HG03039 (cell line): ENCODE measurements at regions not wholly inside any gene's neighbourhood (a gene's known extent, or its start where the extent isn't known, plus 50 kb on each side); places are given as distances from the start of the nearest gene placed in this dataset.

Experiments used
- ATAC-seq: cut with Tn5 transposase; IDR thresholded peaks from one replicate; pipeline ENCODE4 v1.9.1; 2021; ENCODE audit warnings: mild to moderate bottlenecking, moderate library complexity; ENCODE audit not compliant: unreplicated experiment

- ATAC-seq: no peak
These were observed 179.0 kb downstream of the ADGRA3 start for GRCh38 chr4:22336822-22337221.

DNA sequence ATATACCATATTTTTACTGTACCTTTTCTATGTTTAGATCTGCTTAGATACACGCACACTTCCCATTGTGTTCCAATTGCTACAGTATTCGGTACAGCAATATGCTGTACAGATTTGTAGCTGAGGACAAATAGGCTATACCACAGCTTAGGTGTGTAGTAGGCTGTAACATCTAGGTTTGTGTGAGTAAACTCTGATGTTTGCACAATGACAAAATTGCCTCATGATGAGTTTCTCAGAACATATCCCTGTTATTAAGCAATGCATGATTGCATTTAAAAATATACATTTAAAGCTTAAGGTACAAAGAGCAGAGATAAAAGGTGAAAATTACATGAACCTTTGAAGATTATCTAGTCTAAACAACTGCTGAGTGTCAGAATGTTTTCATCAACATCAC lies 181.7 kb downstream of the ADGRA3 start:
- no peak for ATAC-seq

GRCh38 chr4:22324422-22324821 lies 191.4 kb downstream of the ADGRA3 start:
- no peak for ATAC-seq

DNA sequence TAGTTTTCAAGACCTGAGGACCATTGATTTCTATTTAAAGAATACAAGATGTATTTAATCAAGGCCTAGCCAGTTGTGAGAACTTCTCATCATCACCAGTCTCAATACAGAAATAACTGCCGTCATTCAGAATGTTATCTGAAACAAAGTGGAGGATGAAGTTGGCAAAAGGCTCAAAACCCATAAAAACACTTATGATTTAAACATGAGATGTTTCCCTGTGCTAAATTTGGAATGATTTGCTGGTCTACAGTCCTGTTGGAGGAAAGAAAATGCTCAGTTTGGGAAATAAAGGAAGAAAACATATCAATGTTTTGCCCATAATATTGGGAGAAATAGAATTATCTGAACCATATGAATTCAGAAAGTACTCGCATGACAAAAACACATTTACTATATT lies 192.2 kb downstream of the ADGRA3 start:
- no peak for ATAC-seq

DNA sequence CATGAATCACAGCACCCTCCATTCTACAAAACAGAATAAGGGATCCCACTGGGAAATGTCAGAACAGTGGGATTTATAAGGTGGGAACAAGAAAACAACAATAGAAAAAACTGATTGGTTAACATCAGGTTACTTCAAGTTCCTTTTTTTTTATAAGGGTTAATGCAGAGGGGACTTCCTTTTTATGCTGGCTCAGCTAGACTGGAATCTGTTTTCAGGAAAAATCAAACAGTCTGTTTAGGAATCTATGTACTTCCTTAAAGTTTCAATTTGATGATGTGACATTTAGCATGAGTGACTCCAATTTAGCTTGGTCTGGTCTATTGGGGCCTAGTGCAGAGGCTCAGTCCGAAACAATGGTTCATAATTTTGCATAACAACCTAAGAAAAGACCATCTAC lies 192.9 kb downstream of the ADGRA3 start:
- no peak for ATAC-seq

DNA sequence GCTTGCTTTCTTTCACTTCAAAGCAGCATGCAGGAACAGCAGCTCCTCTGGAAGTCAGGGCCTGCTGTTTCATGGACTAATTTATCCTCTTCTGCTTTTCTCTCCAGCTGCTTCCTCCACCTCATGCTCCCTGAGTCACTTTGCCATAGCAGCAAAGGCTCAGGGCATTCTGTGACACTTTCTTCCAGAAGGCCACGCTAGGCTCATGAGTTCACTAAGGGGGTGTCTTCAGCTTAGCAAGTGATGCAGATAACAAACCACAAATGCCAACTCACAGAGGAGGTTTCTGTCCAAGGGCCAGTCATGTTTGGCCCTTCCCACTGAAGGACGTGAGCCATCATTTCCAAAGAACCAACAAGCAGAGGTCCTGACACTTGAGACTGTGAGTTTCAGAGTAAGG lies 200.2 kb downstream of the ADGRA3 start:
- ATAC-seq: no peak

DNA sequence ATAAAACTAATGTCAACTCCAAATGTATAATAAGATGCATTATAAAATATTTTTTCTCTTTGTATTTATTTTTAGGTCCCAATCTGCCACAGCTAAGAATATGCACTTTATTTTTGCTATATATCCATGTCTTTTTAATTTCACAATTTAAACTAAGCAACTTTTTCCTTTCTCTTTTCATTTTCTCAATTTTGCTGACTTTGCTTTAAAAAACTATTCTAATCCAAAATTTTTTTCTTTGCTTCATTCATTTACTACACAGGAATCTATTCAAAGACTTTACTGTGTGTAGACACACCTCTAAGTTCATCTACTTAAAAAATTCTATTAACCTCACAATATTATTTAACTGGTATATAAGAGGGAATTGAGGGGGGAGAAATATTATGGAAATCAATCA lies 201.9 kb downstream of the ADGRA3 start:
- ATAC-seq: no peak

DNA sequence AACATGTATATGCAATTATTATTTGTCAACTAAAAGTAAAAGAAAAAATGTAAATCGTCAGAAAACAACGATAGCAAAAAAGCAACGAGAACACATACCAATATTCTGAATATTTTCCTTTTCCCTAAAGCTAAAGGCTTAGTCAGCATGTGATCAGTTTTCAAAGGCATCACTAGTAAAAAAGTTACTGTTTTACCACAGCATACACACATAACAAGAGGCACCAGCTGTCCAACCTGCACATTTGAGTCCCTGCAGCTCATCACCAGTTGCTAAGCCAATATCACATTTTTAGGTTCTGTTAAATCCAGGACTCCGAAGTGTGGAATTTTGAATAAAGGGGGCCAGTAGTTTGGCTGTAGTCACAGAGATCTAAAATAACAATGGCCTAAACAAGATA lies 203.8 kb downstream of the ADGRA3 start:
- no peak for ATAC-seq

DNA sequence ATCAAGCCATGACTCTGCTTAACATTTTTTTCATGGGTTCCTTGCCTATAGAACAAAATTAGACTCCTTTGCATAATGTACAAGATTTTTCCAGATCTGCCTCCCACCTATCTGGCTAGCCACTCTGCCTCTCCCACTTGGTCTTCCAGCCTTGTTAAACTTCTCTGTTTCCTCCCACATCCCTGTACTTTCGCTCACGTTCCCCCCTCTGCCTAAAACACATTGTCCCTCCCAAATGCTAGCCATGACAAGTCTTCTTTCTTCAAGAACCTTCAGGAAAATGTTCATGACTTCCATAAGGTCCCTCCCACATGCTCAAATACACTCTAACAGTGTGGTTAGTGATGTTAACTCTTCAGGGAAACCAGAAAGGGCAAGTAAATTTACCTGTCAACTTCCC lies 214.6 kb downstream of the ADGRA3 start:
- ATAC-seq: no peak

DNA sequence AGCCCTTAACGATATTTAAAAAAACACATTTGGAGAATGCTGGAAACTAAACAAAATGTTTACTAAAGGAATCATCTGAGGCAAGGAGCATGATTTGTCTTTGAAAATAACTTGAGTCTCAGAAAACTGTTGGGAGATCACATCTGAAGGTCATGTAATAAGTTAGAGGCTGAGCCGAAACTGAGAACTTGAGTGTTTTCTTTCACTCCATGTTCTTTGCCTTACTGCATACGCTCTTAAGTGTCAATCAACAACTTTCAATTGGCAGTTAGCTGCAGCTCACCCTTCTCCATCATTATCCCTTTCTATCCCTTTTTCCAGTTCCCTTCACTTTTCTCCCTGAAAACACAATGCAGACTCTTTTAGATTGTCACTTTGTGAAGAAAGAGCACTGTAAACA lies 216.2 kb downstream of the ADGRA3 start:
- no peak for ATAC-seq

- ATAC-seq: no peak
These were observed 228.2 kb downstream of the ADGRA3 start for GRCh38 chr4:22287631-22288030.

DNA sequence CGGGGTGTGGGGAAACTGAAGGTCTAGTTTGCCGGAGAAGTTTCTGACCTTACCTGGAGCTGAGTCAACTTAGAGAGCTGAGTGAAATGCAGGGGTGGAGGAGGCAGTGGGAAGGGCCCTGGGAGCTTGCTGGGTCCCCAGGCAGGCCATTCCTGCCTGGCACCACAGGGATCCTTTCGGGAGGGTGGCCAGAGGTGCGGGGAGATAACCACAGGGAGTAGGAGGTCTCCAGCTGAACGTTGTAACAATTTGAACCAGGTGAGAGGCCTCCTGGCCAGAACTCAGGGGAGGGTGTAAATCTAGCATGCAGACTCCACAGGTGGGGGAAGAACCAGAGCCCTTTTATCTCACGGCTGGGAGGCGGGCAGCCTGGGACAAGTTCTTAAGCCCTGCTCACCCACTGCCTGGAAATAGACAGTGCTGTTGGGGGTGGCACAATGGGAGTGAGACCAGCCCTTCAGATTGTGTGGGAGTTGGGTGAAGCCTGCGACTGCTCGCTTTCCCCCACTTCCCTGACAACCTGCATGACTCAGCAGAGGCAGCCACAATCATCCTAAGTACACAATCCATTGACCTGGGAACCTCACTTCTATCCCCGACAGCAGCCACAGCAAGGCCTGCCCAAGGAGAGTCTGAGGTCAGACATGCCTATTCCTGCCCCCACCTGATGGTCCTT lies 247.4 kb downstream of the ADGRA3 start:
- ATAC-seq: no peak

GRCh38 chr4:22264261-22264660 lies 251.6 kb downstream of the ADGRA3 start:
- no peak for ATAC-seq

DNA sequence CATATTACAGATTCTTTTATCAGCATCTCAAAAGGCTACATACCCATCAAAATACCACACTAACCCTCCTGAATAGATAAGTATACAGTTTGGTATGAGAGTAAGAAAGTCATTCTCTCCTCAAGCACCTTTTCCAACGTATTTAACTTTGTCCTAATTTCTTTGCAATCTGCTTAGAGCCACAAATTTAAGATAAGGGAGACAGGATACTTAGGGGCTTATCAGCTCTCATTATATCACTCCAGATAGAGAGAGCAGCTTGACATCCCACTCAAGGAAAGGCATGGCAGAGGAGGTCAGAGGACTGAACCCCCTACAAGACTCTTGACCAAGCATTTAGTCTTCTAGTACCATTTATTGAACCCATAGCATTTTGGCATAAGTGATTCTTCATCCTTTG lies 262.4 kb downstream of the ADGRA3 start:
- no peak for ATAC-seq

DNA sequence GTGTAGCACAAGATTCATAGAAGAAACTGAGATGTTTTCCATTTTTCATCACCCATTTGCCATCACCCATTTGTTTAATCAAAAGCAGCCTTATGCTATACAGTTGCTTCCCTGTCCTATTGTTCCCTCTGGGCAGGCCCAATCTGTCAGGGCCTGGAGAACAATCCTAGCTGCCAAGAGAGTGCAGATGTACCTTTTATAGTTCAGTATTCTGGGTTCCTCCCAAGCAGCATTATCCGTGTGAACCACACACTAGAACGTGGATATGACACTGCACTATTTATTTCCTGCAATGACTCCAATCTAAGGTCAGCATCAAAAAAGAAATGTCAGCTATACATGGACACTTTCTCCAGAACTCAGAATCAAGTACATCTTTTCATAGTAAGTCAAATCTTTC lies 269.0 kb downstream of the ADGRA3 start:
- ATAC-seq: no peak

- no peak for ATAC-seq
These were observed 270.6 kb downstream of the ADGRA3 start for GRCh38 chr4:22245294-22245693.

- no peak for ATAC-seq
These were observed 274.5 kb downstream of the ADGRA3 start for GRCh38 chr4:22241415-22241814.

DNA sequence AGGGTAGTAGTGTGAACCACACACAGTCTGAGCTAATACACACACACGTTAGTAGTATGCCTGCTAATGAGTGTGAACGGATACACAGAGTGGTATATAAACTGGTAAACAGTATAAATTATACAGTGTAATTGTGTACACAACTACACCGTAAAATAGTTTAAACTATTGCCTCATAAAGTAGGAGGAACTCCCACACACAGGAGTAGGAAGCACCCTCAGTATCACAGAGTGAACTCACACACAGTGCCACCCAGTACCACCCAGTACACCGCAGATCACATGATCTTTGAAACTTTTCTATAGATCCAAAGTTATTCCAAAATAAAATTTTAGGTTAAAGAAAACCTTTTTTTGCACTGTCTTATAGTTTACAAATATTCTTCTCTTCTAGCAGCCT lies 275.1 kb downstream of the ADGRA3 start:
- ATAC-seq: no peak

DNA sequence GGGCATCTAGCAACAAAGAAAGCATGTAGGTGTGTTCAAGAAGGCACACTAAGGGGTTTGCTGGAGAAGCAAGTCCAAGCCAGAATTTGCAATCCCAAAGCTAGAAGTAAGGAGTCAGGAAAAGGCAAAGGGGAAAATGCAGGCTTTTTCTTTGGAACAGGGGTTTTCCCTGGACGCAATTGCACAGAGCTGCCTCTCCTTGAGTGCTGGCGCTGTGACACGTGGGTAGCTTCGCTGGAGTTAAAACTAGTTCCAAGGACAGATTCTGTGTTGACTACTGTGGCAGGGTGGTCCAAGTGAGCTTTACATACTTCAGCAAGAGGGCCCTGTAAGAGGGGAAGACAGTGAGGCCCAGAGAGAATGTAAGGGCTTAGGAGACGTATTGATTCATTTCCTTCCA lies 277.1 kb downstream of the ADGRA3 start:
- no peak for ATAC-seq

DNA sequence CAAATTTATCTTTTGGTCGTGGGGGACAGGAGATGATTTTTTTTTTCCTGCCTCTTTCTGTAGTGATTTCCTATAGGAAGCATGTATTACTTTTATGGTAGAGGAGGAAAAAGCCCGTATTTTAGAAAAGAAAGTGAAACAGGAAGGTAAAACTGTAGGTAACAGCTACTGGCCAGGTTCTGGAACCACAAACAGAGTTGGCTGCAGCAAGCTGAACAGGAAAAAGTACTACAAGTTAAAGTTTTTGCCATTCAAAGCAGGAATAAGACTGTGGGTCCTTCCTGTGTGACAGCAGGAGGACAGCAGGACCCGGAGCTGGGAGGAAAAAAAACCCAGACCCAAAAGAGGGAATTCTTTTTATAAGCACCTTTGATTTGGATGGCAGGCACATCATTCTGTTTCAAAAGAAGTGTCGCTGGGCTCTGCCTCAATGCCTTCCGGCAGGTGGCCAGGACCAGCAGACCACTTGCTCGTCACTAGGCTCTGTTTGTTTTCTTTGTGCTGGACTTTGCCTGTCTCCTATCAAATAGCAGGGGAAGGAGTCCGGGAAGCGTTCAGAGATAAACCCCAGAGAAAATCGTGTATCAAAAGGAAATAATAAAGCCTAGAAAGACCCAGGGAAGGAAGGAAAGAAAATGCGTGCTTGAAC lies 277.9 kb downstream of the ADGRA3 start:
- no peak for ATAC-seq

GRCh38 chr4:22237155-22237751 lies 278.6 kb downstream of the ADGRA3 start:
- ATAC-seq: no peak

GRCh38 chr4:22235698-22236097 lies 280.2 kb downstream of the ADGRA3 start:
- ATAC-seq: no peak

DNA sequence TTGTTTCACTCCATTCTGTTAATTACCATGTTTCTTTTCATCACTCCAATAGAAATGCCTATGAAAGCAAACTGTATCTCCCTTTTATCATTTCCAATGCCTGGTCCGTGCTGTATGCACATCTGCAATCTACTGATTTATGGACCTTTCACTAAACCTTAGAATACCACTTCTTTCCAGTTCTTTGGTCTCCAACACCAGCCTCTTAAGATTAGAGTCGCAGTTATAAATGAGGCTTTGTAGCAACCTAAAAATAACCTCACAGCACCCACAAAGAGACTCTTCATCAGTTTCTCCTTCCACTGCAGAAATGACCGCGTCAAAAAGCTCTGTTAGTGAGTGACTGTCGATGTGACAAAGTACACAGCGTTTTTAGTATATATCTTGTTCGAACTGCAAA lies 282.6 kb downstream of the ADGRA3 start:
- no peak for ATAC-seq
